Fibroblast of the aortic adventitia (primary cell): ENCODE measurements at regions not wholly inside any gene's neighbourhood (a gene's known extent, or its start where the extent isn't known, plus 50 kb on each side); places are given as distances from the start of the nearest gene placed in this dataset.

Experiments used
- DNase-seq: peaks from one replicate; pipeline ENCODE4 v3.0.0-alpha.2; 2010; ENCODE audit warnings: low read depth
- H3K4me3 ChIP-seq: 2 replicates; pipeline ENCODE4 v1.5.1; 2011; ENCODE audit warnings: low read depth, mild to moderate bottlenecking, control low read depth, low read length, moderate library complexity
- CTCF ChIP-seq: IDR thresholded peaks from 2 replicates; pipeline ENCODE4 v1.5.1; 2011; ENCODE audit warnings: mild to moderate bottlenecking, low read length, control low read depth, inconsistent platforms; ENCODE audit not compliant: insufficient read depth

GRCh38 chr13:108104736-108105135 is 110.6 kb downstream of the LIG4 start:
- no peak overlapping the region for H3K4me3 ChIP-seq
- TF ChIP-seq CTCF = no peak

GRCh38 chr13:108102771-108103170 is 112.6 kb downstream of the LIG4 start:
- TF ChIP-seq CTCF = no peak
- DNase-seq = no peak
- H3K4me3 ChIP-seq = no peak overlapping the region

More at GRCh38 chr13:108104736-108105135, 110.6 kb downstream of the LIG4 start:
- DNase-seq = no peak

GRCh38 chr13:108096301-108096915 is 118.9 kb downstream of the LIG4 start:
- no peak for TF ChIP-seq CTCF
- H3K4me3 ChIP-seq = no peak overlapping the region
- no peak for DNase-seq

- H3K4me3 ChIP-seq = no peak overlapping the region
- no peak for DNase-seq
- no peak for TF ChIP-seq CTCF
Observed at GRCh38 chr13:108095036-108095435, 120.3 kb downstream of the LIG4 start.

- H3K4me3 ChIP-seq = no peak overlapping the region
- no peak for DNase-seq
- TF ChIP-seq CTCF = no peak
Observed at GRCh38 chr13:108093616-108094015, 121.7 kb downstream of the LIG4 start.

- no peak for TF ChIP-seq CTCF
- no peak for DNase-seq
- no peak overlapping the region for H3K4me3 ChIP-seq
Observed at GRCh38 chr13:108087810-108088209, 127.5 kb downstream of the LIG4 start.

GRCh38 chr13:108086678-108087077 is 128.7 kb downstream of the LIG4 start:
- no peak for DNase-seq
- TF ChIP-seq CTCF = no peak
- no peak overlapping the region for H3K4me3 ChIP-seq
